ENCODE measurements at regions not wholly inside any gene's neighbourhood (a gene's known extent, or its start where the extent isn't known, plus 50 kb on each side); places are given as distances from the start of the nearest gene placed in this dataset.

GRCh38 chr1:234887016-234887900 is 241.4 kb downstream of the TOMM20 start:
- no peak for DNase-seq (ENCODE audit: extremely low read depth in 1 of 2, low read depth in 1 of 2)

GRCh38 chr1:234886081-234886984 is 242.3 kb downstream of the TOMM20 start:
- DNase-seq (ENCODE audit: extremely low read depth in 1 of 2, low read depth in 1 of 2): no peak

GRCh38 chr1:234885601-234886000 is 243.0 kb downstream of the TOMM20 start:
- DNase-seq (ENCODE audit: extremely low read depth in 1 of 2, low read depth in 1 of 2): no peak

GRCh38 chr1:234884701-234885100 is 243.9 kb downstream of the TOMM20 start:
- no peak for DNase-seq (ENCODE audit: extremely low read depth in 1 of 2, low read depth in 1 of 2)

GRCh38 chr1:234884006-234884405 is 244.6 kb downstream of the TOMM20 start:
- DNase-seq (ENCODE audit: extremely low read depth in 1 of 2, low read depth in 1 of 2): no peak

- no peak for DNase-seq (ENCODE audit: extremely low read depth in 1 of 2, low read depth in 1 of 2)
These were observed 245.7 kb downstream of the TOMM20 start for GRCh38 chr1:234882898-234883297.

- DNase-seq (ENCODE audit: extremely low read depth in 1 of 2, low read depth in 1 of 2): no peak
These were observed 246.5 kb downstream of the TOMM20 start for GRCh38 chr1:234881893-234882771.

- DNase-seq (ENCODE audit: extremely low read depth in 1 of 2, low read depth in 1 of 2): no peak
These were observed 249.2 kb downstream of the TOMM20 start for GRCh38 chr1:234879147-234880080.

GRCh38 chr1:234878288-234878687 is 250.3 kb downstream of the TOMM20 start:
- no peak for DNase-seq (ENCODE audit: extremely low read depth in 1 of 2, low read depth in 1 of 2)

GRCh38 chr1:234877761-234878160 is 250.9 kb downstream of the TOMM20 start:
- DNase-seq (ENCODE audit: extremely low read depth in 1 of 2, low read depth in 1 of 2): no peak

- peak; percentile 18 to 71 for DNase-seq (ENCODE audit: extremely low read depth in 1 of 2, low read depth in 1 of 2)
These were observed 252.4 kb downstream of the TOMM20 start for GRCh38 chr1:234875953-234876855.

GRCh38 chr1:234875328-234875952 is 253.2 kb downstream of the TOMM20 start:
- no peak for DNase-seq (ENCODE audit: extremely low read depth in 1 of 2, low read depth in 1 of 2)

- no peak for DNase-seq (ENCODE audit: extremely low read depth in 1 of 2, low read depth in 1 of 2)
These were observed 254.0 kb downstream of the TOMM20 start for GRCh38 chr1:234874291-234875288.

GRCh38 chr1:234871710-234872271 is 256.8 kb downstream of the TOMM20 start:
- no peak for DNase-seq (ENCODE audit: extremely low read depth in 1 of 2, low read depth in 1 of 2)

- DNase-seq (ENCODE audit: extremely low read depth in 1 of 2, low read depth in 1 of 2): no peak
These were observed 257.5 kb downstream of the TOMM20 start for GRCh38 chr1:234871039-234871709.

Data from stimulated activated CD8-positive, alpha-beta memory T cell treated with anti-CD3 and anti-CD28 coated beads, Interleukin-7, amount 100 ng/mL, for 48 hours (primary cell).